ENCODE measurements at regions not wholly inside any gene's neighbourhood (a gene's known extent, or its start where the extent isn't known, plus 50 kb on each side); places are given as distances from the start of the nearest gene placed in this dataset.

DNA sequence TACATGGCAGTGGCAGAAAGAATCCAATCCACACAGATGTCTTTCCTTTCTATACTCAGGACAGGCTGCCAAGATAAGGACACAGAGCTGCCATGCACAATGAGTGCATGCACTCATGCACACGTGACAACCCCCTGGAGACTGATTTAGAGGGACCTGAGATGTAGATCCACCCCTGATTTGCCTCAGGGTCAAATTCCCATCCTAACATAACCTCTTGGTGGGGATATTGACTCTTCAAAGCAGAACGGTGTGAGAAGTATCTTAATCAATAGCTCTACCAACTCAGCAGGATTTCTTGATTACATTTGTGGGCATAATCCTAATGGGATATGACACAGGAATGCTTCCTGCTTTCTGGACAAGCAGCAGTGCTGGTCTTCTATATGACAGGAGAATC lies 125.2 kb upstream of the DSCAM start:
- DNase-seq (ENCODE audit: extremely low read depth, low read depth), result no peak
- TF ChIP-seq, protein P1, sequence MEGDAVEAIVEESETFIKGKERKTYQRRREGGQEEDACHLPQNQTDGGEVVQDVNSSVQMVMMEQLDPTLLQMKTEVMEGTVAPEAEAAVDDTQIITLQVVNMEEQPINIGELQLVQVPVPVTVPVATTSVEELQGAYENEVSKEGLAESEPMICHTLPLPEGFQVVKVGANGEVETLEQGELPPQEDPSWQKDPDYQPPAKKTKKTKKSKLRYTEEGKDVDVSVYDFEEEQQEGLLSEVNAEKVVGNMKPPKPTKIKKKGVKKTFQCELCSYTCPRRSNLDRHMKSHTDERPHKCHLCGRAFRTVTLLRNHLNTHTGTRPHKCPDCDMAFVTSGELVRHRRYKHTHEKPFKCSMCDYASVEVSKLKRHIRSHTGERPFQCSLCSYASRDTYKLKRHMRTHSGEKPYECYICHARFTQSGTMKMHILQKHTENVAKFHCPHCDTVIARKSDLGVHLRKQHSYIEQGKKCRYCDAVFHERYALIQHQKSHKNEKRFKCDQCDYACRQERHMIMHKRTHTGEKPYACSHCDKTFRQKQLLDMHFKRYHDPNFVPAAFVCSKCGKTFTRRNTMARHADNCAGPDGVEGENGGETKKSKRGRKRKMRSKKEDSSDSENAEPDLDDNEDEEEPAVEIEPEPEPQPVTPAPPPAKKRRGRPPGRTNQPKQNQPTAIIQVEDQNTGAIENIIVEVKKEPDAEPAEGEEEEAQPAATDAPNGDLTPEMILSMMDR (IDR thresholded peaks at IDR 0.05; ENCODE audit: low read depth, low read length), result no peak

DNA sequence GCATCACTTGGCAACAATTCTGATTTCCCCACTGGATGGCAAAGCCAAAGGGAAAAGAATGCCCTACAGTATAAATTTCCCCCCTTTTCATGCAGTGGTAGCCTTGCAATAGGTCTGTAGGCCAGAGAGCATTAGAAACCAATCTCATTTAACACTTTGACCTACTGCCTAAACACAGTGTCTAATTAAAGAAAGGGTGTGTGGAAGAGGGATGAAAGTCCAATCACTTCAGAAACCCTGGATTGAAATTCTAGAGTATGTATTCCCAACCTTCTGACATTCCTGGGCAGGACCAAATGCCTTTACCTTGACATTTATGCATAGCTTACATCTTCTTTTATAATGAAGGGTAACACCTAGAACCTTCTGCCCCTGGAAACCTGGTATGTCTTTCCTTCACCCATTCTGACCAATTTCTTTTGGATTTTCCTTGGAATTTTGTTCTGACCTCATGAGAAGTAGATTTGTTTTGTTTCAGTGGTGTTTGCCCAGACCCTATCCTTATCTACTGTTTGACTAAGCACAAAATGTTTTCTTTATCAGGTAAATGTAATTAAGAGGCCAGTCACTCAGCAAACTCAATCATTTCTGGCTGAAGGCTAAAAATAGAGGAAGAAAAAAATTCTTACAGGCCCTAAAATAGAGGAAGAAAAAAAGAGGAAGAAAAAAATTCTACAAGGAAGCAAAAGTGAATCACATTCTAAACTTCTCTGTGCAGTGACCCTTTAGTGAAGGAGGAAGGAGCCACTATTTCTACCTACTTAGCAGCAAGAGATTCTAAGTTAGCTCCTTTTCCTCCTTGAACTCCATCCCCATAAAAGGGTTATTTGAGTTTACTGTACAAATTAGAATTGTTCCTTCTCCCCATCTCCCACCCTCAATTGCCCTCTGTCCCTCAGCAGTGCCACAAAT lies 129.5 kb upstream of the DSCAM start:
- no peak for DNase-seq (ENCODE audit: extremely low read depth, low read depth)
- TF ChIP-seq, protein P1 (IDR thresholded peaks at IDR 0.05; ENCODE audit: low read depth, low read length), result no peak

DNA sequence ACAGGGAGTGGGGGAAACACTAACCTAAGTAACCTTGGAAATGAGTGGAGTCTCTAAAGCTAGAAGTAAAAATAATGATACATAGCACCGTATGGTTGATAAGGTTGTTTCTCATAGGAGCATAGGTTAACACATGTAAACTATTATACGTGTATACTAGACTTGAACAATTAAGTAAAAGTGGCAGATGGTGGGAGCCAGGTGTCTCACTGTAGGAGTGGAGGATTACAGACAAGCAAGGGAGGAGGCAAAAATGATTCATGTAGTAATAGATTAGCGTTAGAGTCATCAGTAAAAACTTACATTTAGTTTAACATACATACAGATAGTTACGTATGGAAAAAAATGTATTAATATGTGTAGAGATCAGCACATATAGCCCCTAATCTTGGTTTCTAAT lies 138.4 kb upstream of the DSCAM start:
- TF ChIP-seq, protein P1 (IDR thresholded peaks at IDR 0.05; ENCODE audit: low read depth, low read length), result no peak
- no peak for DNase-seq (ENCODE audit: extremely low read depth, low read depth)

DNA sequence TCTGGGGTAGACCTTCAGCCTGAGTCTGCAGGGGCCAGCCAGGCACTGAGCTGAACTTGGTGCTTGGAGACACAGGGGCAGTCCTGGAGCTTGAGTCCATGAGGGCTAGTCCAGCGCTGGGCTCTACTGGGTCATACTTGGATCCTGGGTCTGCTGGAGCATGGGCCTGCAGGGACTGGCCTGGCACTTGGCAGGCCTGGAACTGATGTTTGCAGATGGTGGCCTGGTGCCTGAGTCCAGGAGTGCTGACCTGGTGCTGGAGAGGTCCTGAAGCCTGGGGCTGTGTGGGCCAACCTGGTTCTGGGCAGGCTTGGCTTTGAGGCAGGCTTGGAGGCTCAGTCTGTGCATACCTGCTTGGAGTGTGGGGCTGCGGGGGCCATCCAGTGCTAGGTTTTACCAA lies 143.4 kb upstream of the DSCAM start:
- no peak for DNase-seq (ENCODE audit: extremely low read depth, low read depth)

DNA sequence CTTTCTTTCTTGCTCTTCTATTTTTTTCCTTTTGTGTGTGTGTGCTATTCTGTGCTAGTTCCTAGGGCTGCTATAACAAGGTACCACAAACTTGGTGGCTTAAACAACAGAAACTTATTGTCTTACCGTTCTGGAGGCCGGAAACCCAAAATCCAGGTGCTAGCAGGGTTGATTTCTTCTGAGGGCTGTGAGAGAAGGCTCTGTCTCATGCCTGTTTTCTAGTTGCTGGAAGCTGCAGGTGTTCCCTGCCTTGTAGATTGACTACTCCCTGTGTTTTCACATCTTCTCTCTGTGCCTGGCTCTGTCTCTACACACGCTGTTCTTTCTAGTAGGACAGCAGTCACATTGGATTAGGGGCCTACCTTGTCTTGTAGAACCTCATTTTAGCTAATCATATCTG lies 150.9 kb upstream of the DSCAM start:
- DNase-seq (ENCODE audit: extremely low read depth, low read depth), result no peak
- TF ChIP-seq, protein P1 (IDR thresholded peaks at IDR 0.05; ENCODE audit: low read depth, low read length), result no peak

More for the DNA sequence above, 143.4 kb upstream of the DSCAM start:
- TF ChIP-seq, protein P1 (IDR thresholded peaks at IDR 0.05; ENCODE audit: low read depth, low read length), result no peak

DNA sequence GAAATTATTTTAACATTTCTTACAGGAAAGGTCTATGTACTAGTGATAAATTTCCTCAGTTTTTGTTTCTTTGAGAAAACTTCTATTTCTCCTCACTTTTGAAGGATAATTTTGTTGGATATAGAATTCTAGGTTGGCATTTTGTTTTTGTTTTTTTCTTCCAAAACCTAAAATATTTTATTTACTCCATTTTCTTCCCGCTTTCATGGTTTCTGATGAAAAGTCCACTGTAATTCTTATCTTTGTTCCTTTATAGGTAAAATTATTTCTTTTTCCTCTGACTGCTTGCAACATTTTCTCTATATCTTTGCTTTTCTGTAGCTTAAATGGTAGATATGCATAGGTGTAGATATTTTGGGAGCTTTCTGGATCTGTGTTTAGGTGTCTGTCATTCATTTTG lies 153.9 kb upstream of the DSCAM start:
- DNase-seq (ENCODE audit: extremely low read depth, low read depth), result no peak
- TF ChIP-seq, protein P1 (IDR thresholded peaks at IDR 0.05; ENCODE audit: low read depth, low read length), result no peak

DNA sequence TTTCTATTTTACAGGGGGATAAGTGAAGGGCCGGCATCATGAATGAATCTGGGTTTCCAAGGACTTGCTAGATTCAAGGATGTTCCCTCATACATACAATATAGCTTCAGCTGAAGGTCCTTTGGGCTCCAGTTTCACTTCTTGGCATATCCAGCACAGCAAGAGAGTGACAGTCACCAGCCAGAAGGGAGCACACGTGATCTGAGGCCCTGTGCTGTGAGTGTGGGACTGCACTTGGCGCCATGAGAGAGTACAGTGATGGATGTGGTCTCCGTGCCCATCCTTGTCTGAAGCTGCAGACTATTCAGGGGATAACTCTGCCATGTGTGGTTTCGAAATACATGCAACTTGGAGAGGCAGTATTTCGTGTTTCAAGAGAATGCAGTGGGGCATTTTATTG lies 159.7 kb upstream of the DSCAM start:
- TF ChIP-seq, protein P1 (IDR thresholded peaks at IDR 0.05; ENCODE audit: low read depth, low read length), result no peak
- no peak for DNase-seq (ENCODE audit: extremely low read depth, low read depth)
